Endothelial cell of umbilical vein (primary cell): ENCODE measurements at regions not wholly inside any gene's neighbourhood (a gene's known extent, or its start where the extent isn't known, plus 50 kb on each side); places are given as distances from the start of the nearest gene placed in this dataset.

Source experiments
- CTCF ChIP-seq, 2 donors: IDR thresholded peaks; 1 replicate in 1 of 2; 2 replicates in 1 of 2; pipeline ENCODE4 v1.5.1; 2011; ENCODE audit warnings: low read length in 2 of 2, mild to moderate bottlenecking in 2 of 2, moderate library complexity in 2 of 2, control low read depth in 1 of 2, inconsistent platforms in 1 of 2, low read depth in 1 of 2; ENCODE audit not compliant: insufficient read depth in 1 of 2; ENCODE audit errors: extremely low read depth in 1 of 2
- JUN ChIP-seq: IDR thresholded peaks from 2 replicates; pipeline ENCODE4 v1.6.1; 2011; ENCODE audit warnings: borderline replicate concordance, low read depth; ENCODE audit not compliant: insufficient read length, insufficient read depth
- MAX ChIP-seq: IDR thresholded peaks from 2 replicates; pipeline ENCODE4 v1.6.1; 2011; ENCODE audit not compliant: insufficient read depth, insufficient read length
- MYC ChIP-seq: IDR thresholded peaks from one replicate; pipeline ENCODE4 v1.6.1; 2011; ENCODE audit warnings: mild to moderate bottlenecking, low read depth, low read length
- POLR2A ChIP-seq: IDR thresholded peaks from 2 replicates; pipeline ENCODE4 v1.6.1; 2012; ENCODE audit warnings: low read depth, mild to moderate bottlenecking, control low read depth, low read length

- TF ChIP-seq JUN (no peak), POLR2A (no peak), CTCF (IDR thresholded peaks at IDR 0.05; ENCODE audit: extremely low read depth in 1 of 2, insufficient read depth in 1 of 2, low read depth in 1 of 2, low read length in 2 of 2) (peak; percentile 90 to 98), MYC (no peak), MAX (no peak)
Measured at GRCh38 chr22:23385678-23386631, 194.1 kb downstream of the IGLL1 start.
